HCT116 (cell line): ENCODE measurements at regions not wholly inside any gene's neighbourhood (a gene's known extent, or its start where the extent isn't known, plus 50 kb on each side); places are given as distances from the start of the nearest gene placed in this dataset.

Source experiments
- ATAC-seq: fragments of 200-7000 bp; cut with Tn5 transposase; 2 replicates; pipeline ENCODE4 v1.9.1; 2020; ENCODE audit warnings: mild to moderate bottlenecking, moderate library complexity
- BruUV-seq: library from RNA; stranded (reverse); fragments of 400-500 nt; replicated peaks from 2 replicates; lab custom pipeline; 2021; lab: Mats Ljungman, UMichigan
- CTCF ChIA-PET: fragments of 300-600 bp; sonication (Branson Sonifier 250); formaldehyde crosslinking; loops from one replicate; lab custom pipeline; 2021; ENCODE audit warnings: antibody characterized with exemption; lab: Charles Lee
- POLR2A ChIA-PET: fragments of 300-600, 350-600 bp; sonication (Branson Sonifier 250); formaldehyde crosslinking; loops from one replicate; lab custom pipeline; 2021; ENCODE audit warnings: antibody characterized with exemption; lab: Charles Lee
- RAD21 ChIA-PET, 2 experiments: fragments of 300-600 bp; sonication (Branson Sonifier 250); formaldehyde crosslinking; loops; one replicate each; lab custom pipeline; 2023; ENCODE audit warnings: low total read pairs in 2 of 2; ENCODE audit not compliant: uncharacterized antibody in 2 of 2, unreplicated experiment in 2 of 2, low non-redundant PET in 1 of 2; lab: Charles Lee
- DNase-seq: peaks from one replicate; pipeline ENCODE4 v3.0.0-alpha.2; 2010; ENCODE audit warnings: low read depth, low spot score
- H2AFZ ChIP-seq: fragments of 200-600 bp; shearing (Covaris generic), sonication (generic); 2 replicates; pipeline ENCODE4 v1.6.1; 2017; ENCODE audit warnings: low read depth, mixed run types, mixed read lengths, antibody characterized with exemption, low read length; ENCODE audit not compliant: poor library complexity, severe bottlenecking
- H3K27ac ChIP-seq: 2 replicates; pipeline ENCODE4 v1.5.1; 2012; ENCODE audit warnings: low read depth, low read length
- H3K27me3 ChIP-seq: fragments of 200-600 bp; sonication (generic); 2 replicates; pipeline ENCODE4 v1.6.1; 2016; ENCODE audit warnings: mixed run types, low read length, mixed read lengths; ENCODE audit not compliant: insufficient read depth
- H3K36me3 ChIP-seq, 2 experiments: fragments of 200-500 bp in 1 of 2; fragments of 200-600 bp in 1 of 2; sonication (Bioruptor generic) in 1 of 2; sonication (generic) in 1 of 2; 2 replicates each; pipeline versions ENCODE4 v1.5.1 to v1.6.1; 2014 to 2016; ENCODE audit warnings: low read length in 2 of 2, inconsistent platforms in 1 of 2, mixed read lengths in 1 of 2, mixed run types in 1 of 2; ENCODE audit not compliant: insufficient read depth in 2 of 2, control insufficient read depth in 1 of 2
- H3K4me1 ChIP-seq, 2 experiments: fragments of 200-600 bp in 1 of 2; sonication (generic) in 1 of 2; 2 replicates each; pipeline versions ENCODE4 v1.5.1 to v1.6.1; 2012 to 2017; ENCODE audit warnings: low read length in 2 of 2, inconsistent platforms in 1 of 2, mild to moderate bottlenecking in 1 of 2, mixed read lengths in 1 of 2, mixed run types in 1 of 2, moderate library complexity in 1 of 2; ENCODE audit not compliant: insufficient read depth in 2 of 2, control insufficient read depth in 1 of 2
- H3K4me2 ChIP-seq: fragments of 200-600 bp; sonication (generic); 2 replicates; pipeline ENCODE4 v1.6.1; 2017; ENCODE audit warnings: mixed run types, low read length, mixed read lengths
- H3K4me3 ChIP-seq, 2 experiments: fragments of 200-600 bp in 1 of 2; sonication (generic) in 1 of 2; replicated peaks in 1 of 2; 2 replicates each; pipeline ENCODE4 v1.5.1; 2011 to 2016; ENCODE audit warnings: low read length in 2 of 2, control low read depth in 1 of 2, low read depth in 1 of 2, mild to moderate bottlenecking in 1 of 2, mixed read lengths in 1 of 2, mixed run types in 1 of 2
- H3K79me2 ChIP-seq: fragments of 200-600 bp; sonication (generic); 2 replicates; pipeline ENCODE4 v1.6.1; 2017; ENCODE audit warnings: mild to moderate bottlenecking, mixed run types, low read length, moderate library complexity, mixed read lengths; ENCODE audit not compliant: insufficient read depth
- H3K9ac ChIP-seq: fragments of 200-600 bp; sonication (generic); 2 replicates; pipeline ENCODE4 v1.6.1; 2016; ENCODE audit warnings: low read length, mixed read lengths
- H3K9me2 ChIP-seq: fragments of 200-600 bp; sonication (generic), shearing (Covaris generic); 2 replicates; pipeline ENCODE4 v1.6.1; 2017; ENCODE audit warnings: mixed run types, mild to moderate bottlenecking, moderate library complexity; ENCODE audit not compliant: insufficient read depth
- H3K9me3 ChIP-seq, 2 experiments: fragments of 200-500 bp in 1 of 2; fragments of 200-600 bp in 1 of 2; sonication (Bioruptor generic) in 1 of 2; sonication (generic) in 1 of 2; 2 replicates each; pipeline ENCODE4 v1.6.1; 2014 to 2017; ENCODE audit warnings: low read length in 2 of 2, mixed read lengths in 2 of 2, inconsistent platforms in 1 of 2, low read depth in 1 of 2, mild to moderate bottlenecking in 1 of 2, mixed run types in 1 of 2, moderate library complexity in 1 of 2; ENCODE audit not compliant: control insufficient read depth in 1 of 2, insufficient read depth in 1 of 2
- H4K20me1 ChIP-seq: fragments of 200-600 bp; sonication (generic), shearing (Covaris generic); 2 replicates; pipeline ENCODE4 v1.6.1; 2017; ENCODE audit warnings: mixed run types, mild to moderate bottlenecking, moderate library complexity; ENCODE audit not compliant: insufficient read depth
- CBX3 ChIP-seq: IDR thresholded peaks from 2 replicates; pipeline ENCODE4 v1.6.1; 2012; ENCODE audit warnings: low read depth
- EGR1 ChIP-seq: IDR thresholded peaks from 2 replicates; pipeline ENCODE4 v1.6.1; 2012; ENCODE audit warnings: low read depth
- ELF1 ChIP-seq: IDR thresholded peaks from 2 replicates; pipeline ENCODE4 v1.6.1; 2012; ENCODE audit warnings: low read depth, borderline replicate concordance
- EZH2 ChIP-seq: fragments of 200-600 bp; sonication (generic); IDR thresholded peaks from 2 replicates; pipeline ENCODE4 v1.6.1; 2017; ENCODE audit warnings: antibody characterized with exemption, mixed run types
- EZH2phosphoT487 ChIP-seq: fragments of 200-600 bp; IDR thresholded peaks from 2 replicates; pipeline ENCODE4 v1.6.1; 2018; ENCODE audit warnings: antibody characterized with exemption, borderline replicate concordance
- FOSL1 ChIP-seq: IDR thresholded peaks from 2 replicates; pipeline ENCODE4 v1.6.1; 2012; ENCODE audit warnings: low read depth
- POLR2AphosphoS5 ChIP-seq: IDR thresholded peaks from 2 replicates; pipeline ENCODE4 v1.6.1; 2011; ENCODE audit warnings: mild to moderate bottlenecking, low read depth, low read length, moderate library complexity
- RAD21 ChIP-seq: IDR thresholded peaks from 2 replicates; pipeline ENCODE4 v1.6.1; 2012; ENCODE audit warnings: low read depth, mild to moderate bottlenecking
- REST ChIP-seq: IDR thresholded peaks from 2 replicates; pipeline ENCODE4 v1.6.1; 2012; ENCODE audit warnings: low read depth
- SP1 ChIP-seq: IDR thresholded peaks from 2 replicates; pipeline ENCODE4 v1.6.1; 2012; ENCODE audit warnings: low read depth
- SRF ChIP-seq: IDR thresholded peaks from 2 replicates; pipeline ENCODE4 v1.6.1; 2012; ENCODE audit warnings: low read depth
- TCF7L2 ChIP-seq: IDR thresholded peaks from 2 replicates; pipeline ENCODE4 v1.7.0; 2011; ENCODE audit warnings: borderline replicate concordance, inconsistent platforms; ENCODE audit not compliant: insufficient read depth, insufficient read length; ENCODE audit errors: extremely low read depth
- YY1 ChIP-seq: IDR thresholded peaks from 2 replicates; pipeline ENCODE4 v1.6.1; 2011; ENCODE audit warnings: low read length, low read depth, moderate library complexity, mild to moderate bottlenecking; ENCODE audit not compliant: insufficient replicate concordance; ENCODE audit errors: extremely low read depth
- ZFX ChIP-seq: fragments of 450-650 bp; IDR thresholded peaks from 2 replicates; pipeline ENCODE4 v1.6.1; 2017
- intact Hi-C: fragments of 100-400 bp; cut with micrococcal nuclease; formaldehyde crosslinking; loops from 2 replicates; pipeline ENCODE4 v1.10.0; 2022
- TF ChIP-seq, protein P1 (sequence below): IDR thresholded peaks from 2 replicates; pipeline ENCODE4 v1.6.1; 2011; ENCODE audit warnings: mild to moderate bottlenecking, low read length, moderate library complexity; ENCODE audit not compliant: insufficient replicate concordance; ENCODE audit errors: extremely low read depth

DNA sequence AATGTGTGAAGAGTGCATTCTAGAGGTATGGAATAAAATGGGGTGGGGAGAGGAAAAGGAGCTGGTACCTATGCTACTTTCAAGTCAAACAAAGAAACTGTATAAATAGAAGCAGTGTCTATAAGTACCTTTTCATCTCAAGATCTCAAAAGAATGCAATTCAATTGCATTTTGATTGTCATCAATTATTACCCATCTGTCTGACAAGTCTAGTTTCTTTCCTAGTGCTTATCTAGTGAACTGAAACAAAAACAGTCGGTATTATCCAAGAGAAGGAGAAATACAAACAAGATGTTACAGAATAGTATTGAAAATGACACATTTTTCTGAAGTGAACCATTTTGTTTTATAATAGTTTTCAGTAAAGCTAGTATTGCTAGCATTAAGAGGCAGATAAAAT lies 754.5 kb upstream of the LRRN3 start:
- TF ChIP-seq EZH2: no peak
- TF ChIP-seq CBX3: no peak
- TF ChIP-seq RAD21: no peak
- TF ChIP-seq, all 23 proteins: peak for 0
- Histone ChIP-seq H3K27me3 (no peaks in the 10 kb centered on the region), H3K27ac (no peak overlapping the region), H3K36me3 (no peaks in the 10 kb centered on the region), H3K9me3 (no peaks in the 10 kb centered on the region), H3K79me2 (no peaks in the 10 kb centered on the region), H3K4me2 (no peak overlapping the region), H2AFZ (no peak overlapping the region), H3K9ac (no peak overlapping the region), H3K4me1 (no peaks in the 10 kb centered on the region), H3K4me3 (no peak overlapping the region), H3K9me2 (no peaks in the 10 kb centered on the region), H4K20me1 (no peaks in the 10 kb centered on the region)
- ChIA-PET CTCF (no interaction called here), POLR2A (no interaction called here), RAD21 (no interaction called here)
- ATAC-seq: no peak
- intact Hi-C loops: no loop called here
- no peak for DNase-seq
- BruUV-seq: no TSS peak

DNA sequence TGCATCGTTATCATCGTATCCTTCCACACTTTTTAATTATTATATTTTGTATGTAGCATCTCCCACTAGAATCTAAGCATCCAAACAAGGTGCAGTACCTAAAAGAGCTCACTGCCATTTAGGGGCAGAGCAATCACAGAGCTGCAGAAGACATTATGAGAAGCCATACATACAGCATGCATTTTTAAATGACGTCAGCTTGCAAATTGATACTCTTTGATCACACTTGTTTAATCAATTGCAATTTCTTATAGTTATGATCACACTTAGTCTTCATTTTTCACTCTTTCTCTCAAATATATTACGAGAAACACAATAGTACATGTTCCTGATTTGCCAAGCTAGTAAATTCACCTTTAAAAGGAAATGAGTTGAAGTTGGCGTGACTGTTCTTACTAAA lies 753.3 kb upstream of the LRRN3 start:
- no TSS peak for BruUV-seq
- no peak overlapping the region for H3K4me3 ChIP-seq
- no peaks in the 10 kb centered on the region for H3K4me1 ChIP-seq
- H3K4me2 ChIP-seq: no peak overlapping the region
- no peaks in the 10 kb centered on the region for H3K9me2 ChIP-seq
- ChIA-PET CTCF (no interaction called here), POLR2A (no interaction called here), RAD21 (no interaction called here)
- H3K27ac ChIP-seq: no peak overlapping the region
- no peaks in the 10 kb centered on the region for H3K79me2 ChIP-seq
- H3K9me3 ChIP-seq: no peaks in the 10 kb centered on the region
- no peaks in the 10 kb centered on the region for H3K36me3 ChIP-seq
- H3K9ac ChIP-seq: no peak overlapping the region
- H3K27me3 ChIP-seq: no peaks in the 10 kb centered on the region
- DNase-seq: no peak
- no peak for ATAC-seq
- intact Hi-C loops: no loop called here
- H4K20me1 ChIP-seq: no peaks in the 10 kb centered on the region
- H2AFZ ChIP-seq: no peak overlapping the region
- TF ChIP-seq EZH2phosphoT487: no peak
- no peak for TF ChIP-seq CBX3
- TF ChIP-seq, protein P1, sequence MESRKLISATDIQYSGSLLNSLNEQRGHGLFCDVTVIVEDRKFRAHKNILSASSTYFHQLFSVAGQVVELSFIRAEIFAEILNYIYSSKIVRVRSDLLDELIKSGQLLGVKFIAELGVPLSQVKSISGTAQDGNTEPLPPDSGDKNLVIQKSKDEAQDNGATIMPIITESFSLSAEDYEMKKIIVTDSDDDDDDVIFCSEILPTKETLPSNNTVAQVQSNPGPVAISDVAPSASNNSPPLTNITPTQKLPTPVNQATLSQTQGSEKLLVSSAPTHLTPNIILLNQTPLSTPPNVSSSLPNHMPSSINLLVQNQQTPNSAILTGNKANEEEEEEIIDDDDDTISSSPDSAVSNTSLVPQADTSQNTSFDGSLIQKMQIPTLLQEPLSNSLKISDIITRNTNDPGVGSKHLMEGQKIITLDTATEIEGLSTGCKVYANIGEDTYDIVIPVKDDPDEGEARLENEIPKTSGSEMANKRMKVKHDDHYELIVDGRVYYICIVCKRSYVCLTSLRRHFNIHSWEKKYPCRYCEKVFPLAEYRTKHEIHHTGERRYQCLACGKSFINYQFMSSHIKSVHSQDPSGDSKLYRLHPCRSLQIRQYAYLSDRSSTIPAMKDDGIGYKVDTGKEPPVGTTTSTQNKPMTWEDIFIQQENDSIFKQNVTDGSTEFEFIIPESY: no peak
- TF ChIP-seq YY1: no peak
- no peak for TF ChIP-seq REST
- TF ChIP-seq SP1: no peak
- no peak for TF ChIP-seq POLR2AphosphoS5
- TF ChIP-seq ELF1: no peak
- no peak for TF ChIP-seq FOSL1
- TF ChIP-seq SRF: no peak
- no peak for TF ChIP-seq TCF7L2
- no peak for TF ChIP-seq EGR1
- TF ChIP-seq ZFX: no peak
- TF ChIP-seq RAD21: no peak
